Effector CD8-positive, alpha-beta T cell (primary cell): ENCODE measurements at regions not wholly inside any gene's neighbourhood (a gene's known extent, or its start where the extent isn't known, plus 50 kb on each side); places are given as distances from the start of the nearest gene placed in this dataset.

ENCODE experiments used
- DNase-seq: peaks from one replicate; lab custom pipeline; 2025; lab: John Stamatoyannopoulos, UW

DNA sequence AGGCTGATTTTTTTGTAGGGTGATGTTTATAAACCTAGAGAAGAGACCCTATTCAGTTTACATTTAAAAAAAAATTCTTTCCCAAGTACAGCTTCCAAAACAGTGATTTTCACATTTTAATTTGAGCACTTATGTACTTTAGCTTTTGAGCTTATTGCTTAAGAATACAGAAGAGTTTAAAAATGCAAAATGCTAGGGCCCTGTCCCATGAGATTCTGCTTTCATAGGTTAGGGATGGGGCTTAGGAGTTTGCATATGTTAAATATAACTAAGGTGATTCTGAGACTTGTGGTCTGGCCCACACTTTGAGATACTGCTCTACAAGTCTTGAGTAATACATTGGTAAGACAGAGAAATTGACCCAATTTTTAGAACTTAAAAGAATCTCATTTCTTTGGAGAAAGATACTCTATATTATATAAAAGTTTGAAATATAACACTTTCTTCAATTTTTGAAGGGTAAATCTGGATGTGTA, 137.3 kb upstream of the CWC22 start:
- no peak for DNase-seq

DNA sequence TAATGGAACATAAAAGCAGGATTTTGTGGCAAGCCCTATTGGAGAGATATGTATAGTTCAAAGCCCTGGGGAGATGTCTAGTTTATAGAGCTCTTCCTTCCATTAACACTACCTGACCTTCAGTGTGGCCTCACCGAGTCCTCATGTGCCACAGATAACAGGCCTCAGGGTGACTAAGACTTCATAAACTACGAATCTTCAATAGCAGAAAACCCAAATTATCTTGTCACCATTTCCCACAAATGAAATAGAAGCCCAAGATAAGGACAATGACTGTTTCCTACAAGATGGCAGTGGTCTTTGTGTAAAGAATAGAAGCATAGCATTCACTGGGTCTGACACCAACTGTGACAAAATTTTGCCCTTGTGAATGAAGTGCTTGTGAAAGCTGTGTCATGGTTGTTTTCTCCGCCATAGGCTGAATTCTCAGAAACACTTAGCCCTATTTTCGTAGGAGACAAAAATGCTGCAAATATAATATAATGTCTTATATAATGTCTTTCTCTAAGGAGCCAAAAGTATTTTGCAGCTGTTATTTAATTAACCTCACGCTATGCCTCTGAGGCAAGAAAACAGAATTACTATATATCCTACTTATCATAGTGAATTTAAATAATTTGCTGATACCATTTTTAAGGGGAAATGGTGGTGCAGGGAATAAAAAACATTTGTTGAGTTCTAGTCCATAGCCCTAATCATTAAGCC, 136.7 kb upstream of the CWC22 start:
- no peak for DNase-seq

DNA sequence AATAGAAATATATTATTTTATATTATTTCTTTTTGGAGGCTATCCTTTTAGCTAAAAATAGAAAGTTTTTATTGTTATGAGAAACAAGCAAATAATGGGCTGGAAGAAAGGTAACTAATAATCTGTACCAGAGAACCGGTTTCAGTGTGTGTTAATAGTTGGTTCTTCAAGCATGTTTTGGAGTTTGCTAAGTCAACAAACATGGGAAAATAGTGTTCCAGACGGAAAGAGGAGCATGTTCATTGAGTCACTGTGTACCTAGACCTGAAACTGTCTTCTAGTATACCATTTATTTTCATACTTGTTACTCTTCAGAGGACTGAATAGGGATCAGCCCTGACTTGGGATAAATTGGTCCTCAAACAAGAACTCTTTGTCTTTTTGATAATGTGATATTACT, 134.5 kb upstream of the CWC22 start:
- no peak for DNase-seq

DNA sequence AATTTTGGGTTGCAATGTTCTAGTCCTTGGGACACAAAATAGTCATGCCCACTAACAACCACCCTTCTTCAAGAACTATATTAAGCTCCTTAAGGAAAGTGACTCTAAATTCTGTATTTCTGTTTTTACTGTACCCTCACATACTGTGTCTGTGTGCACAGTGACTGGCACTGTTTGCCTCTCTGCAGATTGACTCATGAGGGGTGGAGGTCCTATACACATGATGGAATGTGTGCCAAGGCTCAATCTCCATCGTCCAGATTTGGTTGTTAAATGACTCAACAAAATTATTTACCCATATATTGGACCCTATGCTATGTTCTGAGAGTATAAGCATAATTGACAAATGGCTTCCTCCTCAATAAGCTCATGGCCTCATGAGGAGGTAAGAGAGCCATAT, 126.6 kb upstream of the CWC22 start:
- no peak for DNase-seq

DNA sequence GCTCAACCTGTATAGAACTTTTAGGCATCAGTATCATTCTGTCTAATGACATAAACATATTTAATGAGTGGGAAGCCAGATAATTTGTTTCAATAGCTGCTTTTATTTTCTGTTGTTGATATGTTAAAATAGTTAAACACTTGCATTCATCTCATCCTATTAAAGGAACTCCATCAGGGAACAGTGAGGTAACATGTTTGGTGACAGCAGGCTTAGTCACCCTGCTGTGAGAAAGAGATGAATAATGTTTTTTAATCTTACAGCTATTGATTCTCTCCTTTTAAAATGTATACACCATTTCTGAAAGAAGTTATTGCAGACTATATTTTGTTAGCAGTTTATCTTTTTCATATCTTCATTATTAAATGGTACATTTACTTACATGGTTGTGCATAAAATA, 123.3 kb upstream of the CWC22 start:
- no peak for DNase-seq

DNA sequence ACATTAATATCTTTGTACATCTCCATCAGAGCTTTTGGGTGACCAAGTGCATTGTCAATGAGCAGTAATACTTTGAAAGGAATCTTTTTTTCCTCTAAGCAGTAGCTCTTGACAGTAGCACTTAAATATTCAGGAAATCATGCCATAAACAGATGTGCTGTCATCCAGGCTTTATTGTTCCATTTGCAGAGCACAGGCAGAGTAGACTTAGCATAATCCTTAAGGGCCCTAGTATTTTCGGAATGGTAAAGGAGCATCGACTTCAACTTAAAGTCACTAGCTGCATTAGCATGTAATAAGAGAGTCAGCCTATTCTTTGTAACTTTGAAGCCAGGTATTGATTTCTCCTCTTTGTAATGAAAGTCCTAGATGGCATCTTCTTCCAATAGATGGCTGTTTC, 121.8 kb upstream of the CWC22 start:
- DNase-seq: no peak

DNA sequence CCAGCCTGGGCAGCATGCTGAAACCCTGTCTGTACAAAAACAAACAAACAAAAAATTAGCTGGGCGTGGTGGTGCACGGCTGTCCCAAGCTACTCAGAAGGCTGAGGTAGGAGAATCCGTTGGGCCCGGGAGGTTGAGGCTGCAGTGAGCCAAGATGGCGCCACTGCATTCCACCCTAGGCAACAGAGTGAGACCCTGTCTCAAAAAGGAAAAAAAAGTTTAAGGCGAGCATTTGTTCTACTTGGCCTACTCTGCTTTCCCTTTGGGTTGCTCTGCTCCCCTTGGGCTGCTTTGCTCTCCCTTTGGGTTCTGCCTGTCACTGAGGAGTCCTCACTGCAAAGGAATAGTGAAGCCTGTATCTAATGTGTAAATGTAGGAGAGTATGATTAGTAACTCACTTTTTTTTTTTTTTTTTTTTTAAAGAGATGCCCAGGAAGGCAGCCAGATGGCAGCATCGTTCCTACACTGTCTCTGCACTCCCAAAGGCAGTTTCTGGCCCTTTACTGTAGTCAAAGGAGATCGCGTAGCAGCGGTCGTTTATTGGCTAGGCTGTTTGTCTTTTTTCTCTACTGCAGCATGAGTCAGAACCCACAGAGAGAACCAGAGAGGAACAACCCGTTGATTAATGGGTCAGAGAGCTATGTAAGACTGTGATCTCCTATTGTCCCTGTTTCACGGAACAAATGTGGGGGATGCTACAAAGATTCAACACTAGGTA, 118.3 kb upstream of the CWC22 start:
- DNase-seq: peak; percentile 0

DNA sequence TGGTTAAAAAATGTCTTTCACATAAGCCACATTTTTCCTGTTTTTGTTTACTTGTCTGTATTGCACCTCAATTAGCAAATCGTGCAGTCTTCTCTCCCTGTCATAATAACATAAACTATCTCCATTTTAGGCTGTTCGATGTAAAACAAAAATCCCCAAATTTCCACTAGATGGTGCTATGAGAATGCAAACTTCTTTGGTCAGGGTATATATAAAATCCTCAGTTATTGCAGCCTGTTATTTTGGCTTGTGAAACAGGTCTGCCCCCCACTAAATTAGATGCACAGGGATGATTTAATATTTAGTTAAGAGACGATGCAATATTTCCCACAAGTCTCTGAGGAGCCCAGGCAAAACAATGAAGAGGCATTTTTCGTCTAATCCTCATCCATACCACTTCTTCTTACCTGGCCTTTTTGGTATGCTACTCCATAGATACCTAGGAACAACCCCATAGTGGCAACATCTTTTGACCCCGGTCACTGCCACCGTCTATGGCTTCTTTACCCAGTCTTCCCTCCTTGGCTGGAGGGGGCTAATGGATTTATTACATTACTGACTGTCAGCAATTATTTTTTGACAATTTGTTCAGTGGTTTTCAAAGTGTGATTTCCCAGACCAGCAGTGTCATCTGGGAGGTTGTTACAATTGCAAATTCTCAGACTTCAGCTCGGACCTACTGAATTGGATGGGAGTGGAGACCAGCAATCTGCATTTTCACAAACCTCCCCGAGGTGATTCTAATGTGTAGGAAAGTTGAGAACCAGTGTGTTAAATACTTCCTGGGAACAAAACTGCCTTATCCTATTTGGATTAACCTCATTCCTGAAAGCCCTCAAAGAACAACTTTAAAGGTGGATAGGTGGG, 117.4 kb upstream of the CWC22 start:
- no peak for DNase-seq

DNA sequence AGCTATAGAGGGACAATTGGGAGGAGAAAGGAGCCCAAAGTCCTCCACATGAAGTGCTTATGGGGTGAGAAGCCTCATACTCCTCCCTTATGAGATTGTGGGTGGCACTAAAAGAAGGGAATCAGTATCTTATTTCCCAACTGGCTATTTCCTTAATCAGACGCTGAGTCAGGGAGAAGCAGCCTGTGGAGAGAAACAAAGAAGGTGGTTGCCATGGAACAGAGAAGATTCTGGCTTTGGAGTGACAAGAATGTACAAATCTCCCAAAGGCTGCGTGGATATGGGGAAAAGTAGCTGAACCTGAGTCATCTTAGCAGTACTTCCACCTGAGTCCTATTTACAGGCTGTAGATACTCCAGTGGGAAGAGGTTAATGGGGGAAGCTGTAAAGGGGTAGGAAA, 115.8 kb upstream of the CWC22 start:
- DNase-seq: no peak

DNA sequence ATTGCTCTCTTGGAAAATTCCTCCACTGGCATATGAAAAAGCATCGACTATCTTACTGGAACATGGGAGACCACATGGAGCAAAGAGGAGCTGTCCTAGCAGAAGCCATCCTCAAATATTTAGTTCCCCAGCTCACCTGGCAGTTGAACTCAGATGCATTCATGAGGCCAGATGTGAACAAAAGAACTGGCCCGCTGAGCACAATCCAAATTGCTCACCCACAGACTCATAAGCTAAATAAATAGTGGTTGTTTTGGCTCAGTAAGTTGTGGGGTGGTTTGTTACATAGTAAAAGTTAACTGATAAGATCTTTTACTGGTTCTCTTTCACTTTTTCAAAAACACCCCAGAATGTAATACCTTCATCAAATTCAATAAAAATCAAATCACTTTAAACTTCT, 108.6 kb upstream of the CWC22 start:
- no peak for DNase-seq

DNA sequence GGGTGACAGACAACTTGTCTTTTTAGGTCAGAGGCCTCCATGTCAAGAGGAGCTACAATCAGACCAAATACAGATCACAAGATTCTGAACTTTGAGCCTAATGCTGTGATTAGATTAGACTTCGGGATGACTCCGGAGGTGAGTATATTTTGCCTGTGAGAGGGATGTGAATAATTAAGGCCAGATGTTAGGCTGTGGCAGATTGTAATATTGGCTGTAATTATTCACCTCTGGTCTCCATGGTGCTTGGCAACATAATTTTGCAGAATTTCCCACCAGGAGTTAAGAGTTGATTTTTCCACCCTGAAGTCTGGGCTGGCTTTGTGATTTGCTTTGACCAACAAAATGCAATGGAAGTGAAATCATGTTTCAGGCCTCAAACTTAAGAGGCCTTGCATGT, 108.2 kb upstream of the CWC22 start:
- no peak for DNase-seq

DNA sequence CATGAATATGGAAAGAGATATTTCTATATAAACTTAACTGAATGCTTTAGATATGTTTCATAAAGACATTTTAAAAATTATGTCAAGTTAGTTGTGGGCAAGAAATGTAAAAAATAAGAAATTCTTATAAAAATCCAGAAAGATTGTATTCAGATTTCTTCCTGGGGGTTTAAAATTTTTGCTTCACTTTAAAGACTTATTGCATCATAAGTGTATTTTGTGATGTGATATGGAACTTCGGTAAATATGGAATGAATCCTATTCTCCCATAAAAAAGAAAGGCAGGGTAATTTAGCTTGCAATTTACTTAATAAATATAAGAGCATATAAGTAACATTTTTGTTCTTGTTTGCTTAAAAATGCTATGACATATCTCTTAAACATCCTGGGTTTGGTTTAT, 104.8 kb upstream of the CWC22 start:
- DNase-seq: no peak

DNA sequence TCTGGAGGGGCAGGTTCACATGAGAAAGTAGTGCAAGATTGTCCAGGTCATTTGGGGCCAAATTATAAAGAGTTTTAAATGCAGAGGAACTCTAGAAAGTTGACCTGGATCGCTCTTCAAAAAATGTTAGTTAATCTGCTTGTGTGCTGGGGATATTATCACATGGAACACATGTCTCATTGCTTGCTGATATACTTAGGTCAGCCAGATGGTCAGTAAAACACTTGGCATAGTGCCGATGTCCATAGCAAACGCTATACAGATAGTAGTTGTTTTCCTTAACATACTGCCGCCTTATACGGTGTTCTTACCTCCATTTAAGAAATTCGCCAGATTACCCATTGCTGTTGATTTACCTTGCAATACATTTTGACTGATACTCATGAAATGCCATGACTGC, 103.4 kb upstream of the CWC22 start:
- DNase-seq: no peak

DNA sequence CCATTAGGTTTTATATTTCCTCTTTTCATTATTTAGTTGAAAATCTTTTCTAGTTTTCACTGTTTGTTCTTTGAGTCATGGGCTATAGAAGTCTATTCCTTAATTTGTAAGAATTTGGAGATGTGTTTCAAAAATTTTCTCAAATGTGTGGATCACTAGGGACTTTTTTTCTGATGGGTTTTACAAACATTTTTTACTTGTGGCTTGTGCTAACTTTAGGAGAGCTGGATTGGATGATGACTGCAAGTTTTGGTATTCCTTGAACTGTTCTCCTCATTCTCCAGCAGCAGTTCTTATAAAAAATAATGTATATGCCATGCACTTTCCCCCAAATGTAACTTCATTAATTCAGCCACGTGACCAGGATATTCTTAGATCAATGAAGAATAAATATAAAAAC, 94.7 kb upstream of the CWC22 start:
- DNase-seq: no peak

DNA sequence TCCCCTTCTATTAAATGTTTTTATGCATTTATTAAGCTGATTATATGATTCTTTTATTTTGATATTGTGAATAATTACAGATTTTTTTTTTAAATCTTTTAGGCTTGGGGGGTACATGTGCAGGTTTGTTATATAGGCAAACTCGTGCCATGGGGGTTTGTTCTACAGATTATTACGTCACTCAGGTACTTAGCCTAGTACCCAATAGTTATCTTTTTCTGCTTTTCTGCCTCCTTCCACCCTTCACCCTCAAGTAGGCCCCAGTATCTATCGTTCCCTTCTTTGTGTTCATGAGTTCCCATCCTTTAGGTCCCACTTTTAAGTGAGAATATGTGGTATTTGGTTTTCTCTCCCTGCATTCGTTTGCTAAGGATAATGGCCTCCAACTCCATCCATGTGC, 92.2 kb upstream of the CWC22 start:
- no peak for DNase-seq

DNA sequence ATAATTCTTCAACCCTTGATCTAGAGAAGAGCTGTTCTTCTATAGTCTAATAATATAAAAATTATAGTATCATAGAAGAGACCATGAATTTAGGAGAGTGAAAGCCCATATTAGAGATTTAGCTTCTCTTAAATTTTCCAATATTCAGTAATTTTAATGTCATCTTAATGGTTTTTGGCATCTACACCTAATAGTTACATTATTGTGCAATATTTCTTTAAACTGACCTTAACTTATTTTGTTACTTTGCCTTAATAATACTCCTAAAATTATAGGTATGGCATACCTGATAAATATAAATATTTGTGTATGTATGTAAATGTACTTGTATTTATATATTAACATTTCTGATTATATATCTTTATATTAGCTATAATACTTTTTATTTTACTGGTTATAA, 78.0 kb upstream of the CWC22 start:
- DNase-seq: no peak

DNA sequence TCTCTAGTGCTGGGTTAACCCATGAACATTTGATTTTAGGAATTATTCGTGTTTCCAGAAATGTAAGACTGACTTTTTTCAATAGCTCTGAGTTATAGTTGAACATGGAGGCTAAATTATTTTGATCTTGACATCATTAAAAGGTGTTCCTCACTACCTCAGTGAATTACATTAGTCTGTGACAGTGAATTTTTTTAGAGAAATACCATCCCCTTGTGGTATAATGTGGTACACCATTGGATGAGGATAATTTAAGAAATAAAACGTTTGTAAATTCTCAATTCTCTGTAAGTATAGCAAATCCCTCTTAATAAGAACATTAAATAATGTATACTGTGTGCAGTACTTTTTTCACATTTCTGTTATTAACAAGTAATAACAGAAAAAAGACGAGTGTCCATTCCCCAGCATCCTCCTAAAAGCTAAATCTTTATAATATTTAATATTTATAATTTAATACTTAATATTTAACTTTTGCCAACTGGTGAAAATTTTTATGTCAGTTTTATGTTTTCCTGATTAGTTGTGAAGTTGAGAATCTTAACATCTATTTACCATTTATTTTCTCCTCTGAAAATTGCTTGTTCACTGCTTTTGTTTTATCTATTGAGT, 70.3 kb upstream of the CWC22 start:
- no peak for DNase-seq

DNA sequence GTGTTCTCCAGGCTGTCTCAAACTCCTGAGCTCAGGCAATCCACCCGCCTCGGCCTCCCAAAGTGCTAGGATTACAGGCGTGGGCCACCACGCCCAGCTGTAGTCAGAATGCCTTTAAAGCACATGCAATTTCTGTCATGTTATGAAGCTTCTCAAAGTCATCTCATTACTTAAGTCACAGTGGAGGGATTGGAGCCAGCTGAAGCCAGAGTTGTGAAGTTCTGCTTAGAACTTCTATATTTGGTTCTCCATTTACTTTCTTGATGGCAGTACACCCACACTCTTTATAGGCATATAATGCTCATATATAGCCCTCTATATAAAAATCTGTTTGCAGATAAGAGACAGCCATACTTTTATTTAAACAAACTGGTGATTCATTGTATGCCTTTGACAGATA, 68.8 kb upstream of the CWC22 start:
- DNase-seq: no peak

DNA sequence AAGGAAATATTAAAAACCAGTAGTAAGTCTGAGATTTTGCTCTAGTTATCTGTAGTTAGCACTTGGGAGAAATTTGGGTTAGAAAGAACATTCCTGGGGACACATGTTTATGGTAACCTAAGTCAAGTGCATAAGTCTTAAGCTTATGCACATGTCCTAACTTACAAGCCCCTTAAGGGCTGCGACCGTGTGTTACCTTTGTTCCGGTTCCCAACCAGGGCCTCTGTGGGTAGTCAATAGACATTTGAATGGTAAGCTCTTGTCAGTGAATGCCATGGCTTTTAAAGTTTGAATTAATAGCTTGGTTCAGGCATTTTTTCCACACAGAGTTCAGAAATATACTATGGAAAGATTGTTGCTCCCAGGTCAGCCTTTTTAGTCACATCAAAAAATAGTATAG, 64.7 kb upstream of the CWC22 start:
- DNase-seq: no peak

DNA sequence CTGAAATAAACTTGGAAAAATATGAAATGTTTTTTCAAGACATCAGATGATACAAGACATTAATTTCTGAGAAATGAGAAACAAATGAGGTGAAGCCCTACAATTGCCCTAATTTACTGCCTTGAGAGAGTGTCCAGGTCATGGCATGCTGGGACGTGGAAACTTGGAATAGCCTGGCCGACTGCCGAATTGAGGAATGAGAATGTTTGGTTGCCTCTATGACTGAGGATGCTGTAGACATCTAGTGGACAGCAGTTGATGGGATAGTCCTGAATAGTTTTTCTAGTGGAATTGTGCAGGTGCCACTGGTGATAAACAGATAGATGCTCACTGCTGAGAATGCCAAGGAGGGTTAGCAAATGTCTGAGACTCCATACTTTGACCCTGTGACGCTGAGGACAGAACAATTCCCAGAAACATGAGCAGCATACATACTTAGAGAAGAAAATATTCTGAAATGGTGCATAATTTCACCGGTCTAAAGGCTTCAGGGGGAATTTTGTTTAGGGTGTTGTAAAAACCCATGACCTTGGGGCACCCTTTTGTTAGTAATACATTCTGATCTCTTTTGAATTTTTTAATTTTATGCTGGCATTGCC, 56.5 kb upstream of the CWC22 start:
- no peak for DNase-seq

DNA sequence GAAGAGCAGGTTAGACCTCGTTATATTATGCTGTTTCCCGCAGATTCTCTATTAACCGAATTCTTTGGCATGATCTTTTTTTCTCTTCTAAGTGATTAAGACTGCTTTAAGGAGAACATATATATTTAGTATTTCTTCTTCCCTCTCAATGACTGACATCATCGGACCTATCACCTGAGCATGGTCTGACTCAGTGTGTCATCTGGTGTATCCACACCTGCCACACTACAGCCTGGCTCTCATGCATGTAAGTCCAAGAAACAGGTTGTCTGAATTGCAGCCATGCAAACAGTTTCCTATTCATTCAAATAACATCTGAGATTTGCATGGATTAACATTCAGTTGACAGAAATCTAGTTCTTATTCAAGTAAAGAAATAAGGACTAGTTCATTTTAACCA, 55.1 kb upstream of the CWC22 start:
- DNase-seq: no peak

DNA sequence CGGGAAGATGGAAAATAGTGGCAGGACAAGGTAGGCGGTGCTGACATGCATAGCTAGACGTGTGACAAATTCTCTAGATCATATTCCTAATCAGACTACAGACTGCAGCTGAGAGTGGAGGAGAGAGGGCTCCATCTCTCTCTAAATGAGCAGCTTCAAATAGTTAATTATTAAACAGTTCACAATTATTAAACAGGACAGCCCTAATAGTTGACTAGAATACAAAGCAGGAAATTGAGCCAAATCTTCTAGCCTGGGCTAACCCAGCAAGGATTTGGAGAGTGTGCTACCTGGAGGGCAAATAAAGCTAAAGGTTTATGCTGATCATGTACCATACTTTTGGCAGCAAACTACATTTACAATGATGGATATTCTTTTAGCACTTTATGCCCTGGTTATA, 54.4 kb upstream of the CWC22 start:
- no peak for DNase-seq
